Endothelial cell of umbilical vein (primary cell): ENCODE measurements at regions not wholly inside any gene's neighbourhood (a gene's known extent, or its start where the extent isn't known, plus 50 kb on each side); places are given as distances from the start of the nearest gene placed in this dataset.

Experiments
- BruUV-seq: library from RNA; stranded (reverse); fragments of 400-500 nt; replicated peaks from 2 replicates; lab custom pipeline; 2021; lab: Mats Ljungman, UMichigan
- CTCF ChIA-PET: fragments of 300-600, 350-600 bp; sonication (Branson Sonifier 250); formaldehyde crosslinking; loops from one replicate; lab custom pipeline; 2021; ENCODE audit warnings: antibody characterized with exemption, inconsistent platforms; lab: Charles Lee
- POLR2A ChIA-PET: fragments of 300-600, 350-600 bp; sonication (Branson Sonifier 250); formaldehyde crosslinking; loops from one replicate; lab custom pipeline; 2021; ENCODE audit warnings: antibody characterized with exemption, inconsistent platforms; lab: Charles Lee
- DNase-seq: peaks from one replicate; pipeline ENCODE4 v3.0.0-alpha.2; 2011; ENCODE audit warnings: low read depth, low spot score
- FAIRE-seq: peaks from 2 replicates; lab custom pipeline; 2011; peaks lifted over from hg19 to GRCh38; lab: Jason Lieb, UNC
- H2AFZ ChIP-seq: 2 replicates; pipeline ENCODE4 v1.6.0; 2012; ENCODE audit warnings: low read depth, low read length, control low read depth, inconsistent platforms
- H3K27ac ChIP-seq: 2 replicates; pipeline ENCODE4 v1.5.1; 2011; ENCODE audit warnings: low read depth, mild to moderate bottlenecking, control low read depth, low read length, moderate library complexity; ENCODE audit not compliant: insufficient read depth
- H3K27me3 ChIP-seq, 2 experiments: 2 replicates each; pipeline versions ENCODE4 v1.6.0 to v1.6.1; 2011; ENCODE audit warnings: low read length in 2 of 2, mixed read lengths in 1 of 2; ENCODE audit not compliant: control insufficient read depth in 2 of 2, insufficient read depth in 2 of 2
- H3K36me3 ChIP-seq, 2 experiments: 2 replicates in 1 of 2; 3 replicates in 1 of 2; pipeline ENCODE4 v1.5.1; 2011; ENCODE audit warnings: low read length in 2 of 2, mild to moderate bottlenecking in 1 of 2, moderate library complexity in 1 of 2; ENCODE audit not compliant: control insufficient read depth in 2 of 2, insufficient read depth in 2 of 2; ENCODE audit errors: extremely low read depth in 1 of 2
- H3K4me1 ChIP-seq: 3 replicates; pipeline ENCODE4 v1.5.1; 2011; ENCODE audit warnings: mild to moderate bottlenecking, low read length; ENCODE audit not compliant: control insufficient read depth, insufficient read depth; ENCODE audit errors: extremely low read depth
- H3K4me2 ChIP-seq: 2 replicates; pipeline ENCODE4 v1.6.1; 2011; ENCODE audit warnings: low read length, control low read depth, mixed read lengths; ENCODE audit not compliant: insufficient read depth
- H3K4me3 ChIP-seq, 3 experiments: fragments of 200-600 bp in 1 of 3; sonication (generic), shearing (Covaris generic) in 1 of 3; replicated peaks in 1 of 3; 2 replicates each; pipeline ENCODE4 v1.5.1; 2011 to 2016; ENCODE audit warnings: control low read depth in 3 of 3, low read length in 3 of 3, mild to moderate bottlenecking in 2 of 3, inconsistent platforms in 1 of 3, low read depth in 1 of 3, moderate library complexity in 1 of 3; ENCODE audit not compliant: insufficient read depth in 1 of 3
- H3K79me2 ChIP-seq: 2 replicates; pipeline ENCODE4 v1.6.0; 2012; ENCODE audit warnings: low read length, inconsistent platforms; ENCODE audit not compliant: control insufficient read depth, insufficient read depth
- H3K9ac ChIP-seq: replicated peaks from 2 replicates; pipeline ENCODE3; 2011; ENCODE audit warnings: low read length, control low read depth; ENCODE audit not compliant: insufficient read depth; ENCODE audit errors: extremely low read depth
- H3K9me1 ChIP-seq: replicated peaks from 3 replicates; pipeline ENCODE4 v1.6.0; 2011; ENCODE audit warnings: mild to moderate bottlenecking, low read length; ENCODE audit not compliant: control insufficient read depth, insufficient read depth; ENCODE audit errors: extremely low read depth
- H3K9me3 ChIP-seq: replicated peaks from 2 replicates; pipeline ENCODE4 v1.5.1; 2012; ENCODE audit warnings: low read length, inconsistent platforms; ENCODE audit not compliant: control insufficient read depth, insufficient read depth
- H4K20me1 ChIP-seq: replicated peaks from 2 replicates; pipeline ENCODE3; 2011; ENCODE audit warnings: mild to moderate bottlenecking, low read length; ENCODE audit not compliant: control insufficient read depth, insufficient read depth; ENCODE audit errors: extremely low read depth
- CTCF ChIP-seq, 2 donors: IDR thresholded peaks; 1 replicate in 1 of 2; 2 replicates in 1 of 2; pipeline ENCODE4 v1.5.1; 2011; ENCODE audit warnings: low read length in 2 of 2, mild to moderate bottlenecking in 2 of 2, moderate library complexity in 2 of 2, control low read depth in 1 of 2, inconsistent platforms in 1 of 2, low read depth in 1 of 2; ENCODE audit not compliant: insufficient read depth in 1 of 2; ENCODE audit errors: extremely low read depth in 1 of 2
- EZH2 ChIP-seq: IDR thresholded peaks from 2 replicates; pipeline ENCODE4 v1.6.1; 2012; ENCODE audit warnings: borderline replicate concordance, low read depth, mild to moderate bottlenecking, moderate library complexity, low read length, inconsistent platforms; ENCODE audit not compliant: severe bottlenecking
- FOS ChIP-seq: IDR thresholded peaks from 2 replicates; pipeline ENCODE4 v1.6.1; 2011; ENCODE audit warnings: mild to moderate bottlenecking, low read length, moderate library complexity, borderline replicate concordance; ENCODE audit not compliant: insufficient read depth
- GATA2 ChIP-seq: IDR thresholded peaks from 2 replicates; pipeline ENCODE4 v1.7.0; 2011; ENCODE audit warnings: low read depth, mild to moderate bottlenecking, moderate library complexity, mixed read lengths, low read length; ENCODE audit not compliant: insufficient read length, insufficient read depth
- JUN ChIP-seq: IDR thresholded peaks from 2 replicates; pipeline ENCODE4 v1.6.1; 2011; ENCODE audit warnings: borderline replicate concordance, low read depth; ENCODE audit not compliant: insufficient read length, insufficient read depth
- MAX ChIP-seq: IDR thresholded peaks from 2 replicates; pipeline ENCODE4 v1.6.1; 2011; ENCODE audit not compliant: insufficient read depth, insufficient read length
- MYC ChIP-seq: IDR thresholded peaks from one replicate; pipeline ENCODE4 v1.6.1; 2011; ENCODE audit warnings: mild to moderate bottlenecking, low read depth, low read length
- POLR2A ChIP-seq: IDR thresholded peaks from 2 replicates; pipeline ENCODE4 v1.6.1; 2012; ENCODE audit warnings: low read depth, mild to moderate bottlenecking, control low read depth, low read length
- POLR2AphosphoS5 ChIP-seq: IDR thresholded peaks from 2 replicates; pipeline ENCODE4 v1.6.1; 2012; ENCODE audit warnings: low read depth, mild to moderate bottlenecking, control low read depth, low read length, moderate library complexity; ENCODE audit not compliant: insufficient read depth
- dilution Hi-C: fragments of 300-500 bp; cut with MboI; formaldehyde crosslinking; loops from one replicate; pipeline ENCODE4 v1.15.0; 2019; ENCODE audit warnings: low sequenced_read_pairs; ENCODE audit not compliant: extremely low pct_ligation_motif_present
- intact Hi-C: fragments of 100-400 bp; cut with micrococcal nuclease; formaldehyde crosslinking; loops from one replicate; pipeline ENCODE4 v1.10.0; 2022

GRCh38 chr16:26363581-26363980 lies 671.8 kb downstream of the HS3ST4 start:
- Histone ChIP-seq H3K9me3 (peaks cover 6% of the 10 kb centered on the region), H3K27me3 (no peaks in the 10 kb centered on the region), H3K4me2 (no peak overlapping the region), H3K4me3 (no peak overlapping the region), H4K20me1 (no peaks in the 10 kb centered on the region), H2AFZ (no peak overlapping the region), H3K79me2 (no peaks in the 10 kb centered on the region), H3K36me3 (no peaks in the 10 kb centered on the region), H3K4me1 (no peaks in the 10 kb centered on the region), H3K27ac (no peak overlapping the region), H3K9ac (no peak overlapping the region), H3K9me1 (no peaks in the 10 kb centered on the region)
- CTCF ChIA-PET = no interaction called here
- FAIRE-seq (no peak), DNase-seq (no peak)
- dilution Hi-C loops = no loop called here
- POLR2A ChIA-PET = no interaction called here
- TF ChIP-seq FOS (no peak), POLR2A (no peak), CTCF (IDR thresholded peaks at IDR 0.05; ENCODE audit: extremely low read depth in 1 of 2, insufficient read depth in 1 of 2, low read depth in 1 of 2, low read length in 2 of 2) (no peak), JUN (no peak), POLR2AphosphoS5 (no peak), EZH2 (no peak), MAX (no peak), GATA2 (no peak), MYC (no peak)
- BruUV-seq = no TSS peak
- intact Hi-C loops = no loop called here
